ENCODE measurements at regions not wholly inside any gene's neighbourhood (a gene's known extent, or its start where the extent isn't known, plus 50 kb on each side); places are given as distances from the start of the nearest gene placed in this dataset.

DNA sequence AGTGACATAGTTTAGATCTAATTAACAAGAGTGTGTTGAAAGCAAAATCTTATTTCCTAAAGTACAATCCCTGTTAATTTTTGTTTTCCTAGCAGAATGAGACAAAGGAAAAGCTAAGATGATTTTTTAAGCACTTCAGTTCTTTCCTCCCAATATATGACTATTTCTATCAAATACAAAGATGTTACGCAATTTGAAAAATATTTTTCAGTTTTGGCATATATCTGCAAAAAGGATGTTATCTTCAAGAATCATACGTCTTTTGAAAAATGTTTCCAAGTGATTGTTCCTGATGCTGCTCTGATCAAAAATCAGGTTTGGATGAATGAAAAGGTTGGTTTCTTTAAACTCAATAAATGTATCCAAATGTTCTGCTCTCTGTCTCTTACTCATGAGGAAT lies 486.7 kb upstream of the CPEB2 start:
- no peaks in the 10 kb centered on the region for H3K36me3 ChIP-seq (ENCODE audit: control insufficient read depth in 4 of 4, insufficient read depth in 3 of 4, low read depth in 1 of 4, low read length in 3 of 4)
- no peaks in the 10 kb centered on the region for H3K4me1 ChIP-seq (ENCODE audit: control insufficient read depth in 4 of 4, insufficient read depth in 4 of 4, low read length in 3 of 4)
- no peaks in the 10 kb centered on the region for H3K27me3 ChIP-seq (ENCODE audit: control insufficient read depth in 4 of 4, insufficient read depth in 4 of 4, low read length in 3 of 4)
- H3K4me3 ChIP-seq (ENCODE audit: low read depth in 1 of 3, low read length in 3 of 3), result no peak overlapping the region
- no peak for DNase-seq (ENCODE audit: low spot score)
- no peak overlapping the region for H3K9ac ChIP-seq (ENCODE audit: low read depth in 1 of 2, low read length in 2 of 2)
- no peak overlapping the region for H3K27ac ChIP-seq (ENCODE audit: low read depth in 1 of 2, low read length in 2 of 2)
- TF ChIP-seq CTCF (IDR thresholded peaks at IDR 0.05; ENCODE audit: low read depth, low read length, missing input control), result no peak
- TF ChIP-seq GABPA (IDR thresholded peaks at IDR 0.05 in 1 of 2, conservative IDR thresholded peaks at IDR 0.05 in 1 of 2), result no peak
- TF ChIP-seq FOXA2 (IDR thresholded peaks at IDR 0.05), result no peak
- no peak for TF ChIP-seq YY1 (IDR thresholded peaks at IDR 0.05)
- TF ChIP-seq JUND (IDR thresholded peaks at IDR 0.05), result no peak
- TF ChIP-seq, protein P1, sequence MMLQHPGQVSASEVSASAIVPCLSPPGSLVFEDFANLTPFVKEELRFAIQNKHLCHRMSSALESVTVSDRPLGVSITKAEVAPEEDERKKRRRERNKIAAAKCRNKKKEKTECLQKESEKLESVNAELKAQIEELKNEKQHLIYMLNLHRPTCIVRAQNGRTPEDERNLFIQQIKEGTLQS (IDR thresholded peaks at IDR 0.05), result no peak
- TF ChIP-seq FOXA1 (IDR thresholded peaks at IDR 0.05), result no peak
- TF ChIP-seq, protein P2, sequence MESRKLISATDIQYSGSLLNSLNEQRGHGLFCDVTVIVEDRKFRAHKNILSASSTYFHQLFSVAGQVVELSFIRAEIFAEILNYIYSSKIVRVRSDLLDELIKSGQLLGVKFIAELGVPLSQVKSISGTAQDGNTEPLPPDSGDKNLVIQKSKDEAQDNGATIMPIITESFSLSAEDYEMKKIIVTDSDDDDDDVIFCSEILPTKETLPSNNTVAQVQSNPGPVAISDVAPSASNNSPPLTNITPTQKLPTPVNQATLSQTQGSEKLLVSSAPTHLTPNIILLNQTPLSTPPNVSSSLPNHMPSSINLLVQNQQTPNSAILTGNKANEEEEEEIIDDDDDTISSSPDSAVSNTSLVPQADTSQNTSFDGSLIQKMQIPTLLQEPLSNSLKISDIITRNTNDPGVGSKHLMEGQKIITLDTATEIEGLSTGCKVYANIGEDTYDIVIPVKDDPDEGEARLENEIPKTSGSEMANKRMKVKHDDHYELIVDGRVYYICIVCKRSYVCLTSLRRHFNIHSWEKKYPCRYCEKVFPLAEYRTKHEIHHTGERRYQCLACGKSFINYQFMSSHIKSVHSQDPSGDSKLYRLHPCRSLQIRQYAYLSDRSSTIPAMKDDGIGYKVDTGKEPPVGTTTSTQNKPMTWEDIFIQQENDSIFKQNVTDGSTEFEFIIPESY (IDR thresholded peaks at IDR 0.05), result no peak
- TF ChIP-seq RAD21 (IDR thresholded peaks at IDR 0.05), result no peak
- TF ChIP-seq EGR1 (IDR thresholded peaks at IDR 0.05; ENCODE audit: low read depth in 2 of 2), result no peak
- TF ChIP-seq TAF1 (conservative IDR thresholded peaks at IDR 0.05), result no peak
- TF ChIP-seq REST (IDR thresholded peaks at IDR 0.05), result no peak
- no peak for TF ChIP-seq NR2F2 (IDR thresholded peaks at IDR 0.05)
- TF ChIP-seq MAX (IDR thresholded peaks at IDR 0.05), result no peak
- TF ChIP-seq RXRA (IDR thresholded peaks at IDR 0.05), result no peak
- TF ChIP-seq HNF4G (IDR thresholded peaks at IDR 0.05), result no peak
- no peak for TF ChIP-seq SP1 (IDR thresholded peaks at IDR 0.05)
- TF ChIP-seq HNF4A (conservative IDR thresholded peaks at IDR 0.05), result no peak
- no peaks in the 10 kb centered on the region for H3K9me3 ChIP-seq (ENCODE audit: control insufficient read depth in 4 of 4, low read length in 3 of 4)
- 80% methylated on average over 2 of the region's 2 CpGs for WGBS

Data from liver (tissue), 8 donors.